Left renal pelvis (tissue), 4 donors: ENCODE measurements at regions not wholly inside any gene's neighbourhood (a gene's known extent, or its start where the extent isn't known, plus 50 kb on each side); places are given as distances from the start of the nearest gene placed in this dataset.

Experiments used
- DNase-seq, 4 donors: peaks; one replicate each; pipeline ENCODE4 v3.0.0-alpha.2; 2013; ENCODE audit warnings: low read depth in 4 of 4, low spot score in 3 of 4

GRCh38 chr13:97715763-97716162, 237.7 kb upstream of the IPO5 start:
- no peak for DNase-seq

- DNase-seq = no peak
Observed at GRCh38 chr13:97716746-97717145, 236.7 kb upstream of the IPO5 start.

- no peak for DNase-seq
Observed at GRCh38 chr13:97719736-97720135, 233.7 kb upstream of the IPO5 start.

- no peak for DNase-seq
Observed at GRCh38 chr13:97720896-97721295, 232.6 kb upstream of the IPO5 start.

- DNase-seq = no peak
Observed at GRCh38 chr13:97723655-97724054, 229.8 kb upstream of the IPO5 start.

- DNase-seq = no peak
Observed at GRCh38 chr13:97724450-97724849, 229.0 kb upstream of the IPO5 start.

GRCh38 chr13:97726664-97727280, 226.7 kb upstream of the IPO5 start:
- no peak for DNase-seq

GRCh38 chr13:97727991-97728390, 225.5 kb upstream of the IPO5 start:
- DNase-seq = no peak

- DNase-seq = no peak
Observed at GRCh38 chr13:97736436-97736835, 217.0 kb upstream of the IPO5 start.

GRCh38 chr13:97742084-97742483, 211.4 kb upstream of the IPO5 start:
- no peak for DNase-seq

GRCh38 chr13:97743938-97744337, 209.5 kb upstream of the IPO5 start:
- DNase-seq = no peak

- no peak for DNase-seq
Observed at GRCh38 chr13:97746649-97747048, 206.8 kb upstream of the IPO5 start.

GRCh38 chr13:97749174-97749573, 204.3 kb upstream of the IPO5 start:
- no peak for DNase-seq

GRCh38 chr13:97751477-97751876, 202.0 kb upstream of the IPO5 start:
- DNase-seq = no peak

- no peak for DNase-seq
Observed at GRCh38 chr13:97752961-97753668, 200.4 kb upstream of the IPO5 start.

- DNase-seq = no peak
Observed at GRCh38 chr13:97753942-97754670, 199.4 kb upstream of the IPO5 start.

GRCh38 chr13:97757807-97758206, 195.7 kb upstream of the IPO5 start:
- DNase-seq = no peak

GRCh38 chr13:97758317-97758716, 195.2 kb upstream of the IPO5 start:
- DNase-seq = no peak

- DNase-seq = no peak
Observed at GRCh38 chr13:97761796-97762540, 191.5 kb upstream of the IPO5 start.

- DNase-seq = no peak
Observed at GRCh38 chr13:97766749-97767148, 186.7 kb upstream of the IPO5 start.

GRCh38 chr13:97768134-97768533, 185.3 kb upstream of the IPO5 start:
- no peak for DNase-seq
